ENCODE measurements at regions not wholly inside any gene's neighbourhood (a gene's known extent, or its start where the extent isn't known, plus 50 kb on each side); places are given as distances from the start of the nearest gene placed in this dataset.
"Not testable (repeated sequence)": the region's sequence is repeated elsewhere in the genome, so short reads cannot be mapped to it uniquely, and the experiment has no call there.

DNA sequence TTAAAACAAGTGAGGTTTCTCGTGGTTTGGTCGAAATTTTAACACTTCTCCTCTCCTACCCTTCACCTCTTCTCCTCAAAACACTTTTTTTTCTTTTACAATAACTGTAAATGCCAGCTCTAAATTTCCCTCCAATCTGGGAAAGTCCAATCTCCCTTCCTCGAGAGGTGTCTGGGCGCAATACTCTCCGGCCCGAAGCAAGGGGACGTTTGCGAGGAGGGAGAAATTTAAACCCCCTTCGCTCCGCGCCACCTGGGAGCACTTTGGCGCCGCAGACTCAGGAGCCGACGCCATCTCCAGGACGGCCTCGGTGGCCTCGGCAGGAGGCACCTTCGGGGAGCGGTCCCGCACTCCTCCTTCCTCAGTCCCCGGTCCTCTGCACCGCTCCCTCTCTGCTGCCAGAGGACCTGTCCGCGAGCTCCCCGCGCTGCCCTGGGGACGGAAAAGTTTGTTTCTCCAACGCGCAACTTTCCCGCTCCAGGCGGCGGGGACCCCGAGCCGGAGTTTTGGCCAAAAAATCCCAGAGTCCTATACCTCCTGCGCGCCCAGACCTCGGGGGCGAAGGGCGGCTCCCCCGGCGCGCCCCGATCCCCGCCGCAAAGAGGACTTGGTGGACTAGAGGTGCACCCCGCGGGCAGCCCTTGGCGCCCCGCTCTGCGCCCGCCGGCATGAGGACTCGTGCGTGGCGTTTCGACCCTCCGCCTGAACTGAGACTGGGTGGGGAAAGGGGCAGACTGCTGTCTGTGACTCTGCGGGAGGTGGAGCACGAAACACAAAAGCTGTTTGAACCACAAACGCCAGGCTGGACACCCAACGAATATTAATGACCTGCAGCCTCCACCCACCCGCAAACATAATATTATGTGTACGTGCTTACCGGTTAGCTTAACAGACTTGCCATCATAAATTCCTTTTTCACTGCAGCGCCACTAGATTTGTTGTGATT lies 95.2 kb upstream of the HMGA2 start:
- no peak for DNase-seq (ENCODE audit: low read depth in 3 of 3)

DNA sequence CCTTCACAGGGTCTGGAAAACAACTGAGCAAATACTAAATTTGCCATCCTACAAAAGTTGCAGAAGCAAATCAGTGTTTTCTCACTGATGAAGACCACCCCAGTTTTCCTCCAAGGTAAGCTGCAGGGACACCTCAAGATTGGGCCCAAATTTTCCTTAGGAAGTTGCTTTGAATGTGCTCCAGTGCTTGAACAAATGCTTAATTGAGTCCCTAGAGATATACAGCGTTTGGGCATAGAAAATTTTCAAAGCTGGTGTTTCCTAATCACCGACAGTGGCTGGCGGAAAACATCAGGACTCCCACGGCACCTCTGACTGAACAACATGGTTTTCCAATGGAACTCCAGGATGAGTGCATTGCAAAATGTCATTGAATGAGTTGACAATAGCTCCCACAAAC lies 92.5 kb upstream of the HMGA2 start:
- DNase-seq (ENCODE audit: low read depth in 3 of 3) = no peak

DNA sequence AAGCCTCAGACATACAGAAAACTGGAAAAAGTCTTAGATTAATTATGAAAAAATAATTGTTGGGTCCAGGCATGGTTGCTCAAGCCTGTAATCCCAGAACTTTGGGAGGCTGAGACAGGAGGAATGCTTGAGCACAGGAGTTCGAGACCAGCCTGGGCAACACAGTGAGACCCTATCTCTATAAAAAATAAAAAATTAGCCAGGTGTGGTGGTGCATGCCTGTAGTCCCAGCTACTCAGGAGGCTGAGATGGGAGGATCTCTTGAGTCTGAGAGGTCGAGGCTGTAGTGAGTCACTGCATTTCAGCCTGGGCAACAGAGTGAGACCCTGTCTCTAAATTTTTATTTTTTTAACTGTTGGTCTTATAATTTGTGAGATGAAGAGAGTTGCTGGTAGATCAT lies 90.6 kb upstream of the HMGA2 start:
- not testable (repeated sequence) for DNase-seq (ENCODE audit: low read depth in 3 of 3)

DNA sequence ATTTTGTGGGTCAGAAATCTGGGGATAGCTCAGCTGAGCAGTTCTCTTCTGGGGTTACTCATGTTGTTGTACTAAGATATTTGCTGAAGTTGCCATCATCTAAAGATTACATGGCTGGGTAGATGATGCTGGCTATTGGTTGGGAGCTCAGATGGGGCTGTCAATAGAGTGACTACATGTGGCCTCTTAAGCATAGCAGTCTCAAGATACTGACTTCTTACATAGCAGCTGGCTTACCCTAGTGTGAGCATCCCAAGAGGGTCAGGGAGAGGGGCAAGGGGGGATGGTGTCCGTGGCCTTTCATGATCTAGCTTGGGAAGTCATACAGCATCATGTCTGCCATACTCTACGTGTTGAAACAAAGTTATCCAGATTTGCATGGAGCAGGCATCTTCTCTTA lies 90.1 kb upstream of the HMGA2 start:
- DNase-seq (ENCODE audit: low read depth in 3 of 3) = no peak

DNA sequence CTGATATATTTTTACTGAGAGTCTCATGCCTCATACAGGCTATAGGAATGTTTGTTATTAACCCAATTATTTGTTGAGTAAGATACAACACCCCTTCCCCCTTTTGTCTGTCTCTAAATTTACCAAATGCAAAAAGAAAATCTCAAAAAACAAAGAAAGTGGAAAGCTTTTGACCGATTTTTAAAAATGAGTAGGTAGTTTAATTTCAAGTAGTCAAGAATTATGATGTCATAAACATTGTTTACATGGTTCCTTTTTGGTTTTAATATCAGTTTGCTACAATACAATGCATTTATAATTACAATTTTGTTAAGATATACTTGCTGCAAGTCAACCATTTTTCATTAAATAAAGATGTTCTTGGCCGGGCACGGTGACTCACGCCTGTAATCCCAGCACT lies 84.7 kb upstream of the HMGA2 start:
- no peak for DNase-seq (ENCODE audit: low read depth in 3 of 3)

DNA sequence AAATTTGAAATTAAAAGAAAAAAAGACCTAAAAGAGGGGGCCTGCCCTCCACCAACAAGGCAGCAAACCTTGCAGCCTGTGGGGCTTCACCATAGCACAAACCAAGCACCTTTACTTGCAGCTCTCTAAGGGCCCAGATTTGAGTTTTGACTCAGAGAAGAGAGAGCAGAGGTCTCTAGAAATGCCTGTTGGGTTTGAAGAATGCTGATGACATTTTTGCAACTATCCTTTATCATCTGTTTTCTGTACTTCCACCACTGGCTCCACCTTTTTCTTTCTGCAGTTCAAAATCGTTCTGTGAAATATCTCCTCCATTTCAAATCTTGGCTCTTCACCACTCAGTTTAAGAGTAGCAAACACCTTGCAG lies 83.8 kb upstream of the HMGA2 start:
- DNase-seq (ENCODE audit: low read depth in 3 of 3) = no peak

DNA sequence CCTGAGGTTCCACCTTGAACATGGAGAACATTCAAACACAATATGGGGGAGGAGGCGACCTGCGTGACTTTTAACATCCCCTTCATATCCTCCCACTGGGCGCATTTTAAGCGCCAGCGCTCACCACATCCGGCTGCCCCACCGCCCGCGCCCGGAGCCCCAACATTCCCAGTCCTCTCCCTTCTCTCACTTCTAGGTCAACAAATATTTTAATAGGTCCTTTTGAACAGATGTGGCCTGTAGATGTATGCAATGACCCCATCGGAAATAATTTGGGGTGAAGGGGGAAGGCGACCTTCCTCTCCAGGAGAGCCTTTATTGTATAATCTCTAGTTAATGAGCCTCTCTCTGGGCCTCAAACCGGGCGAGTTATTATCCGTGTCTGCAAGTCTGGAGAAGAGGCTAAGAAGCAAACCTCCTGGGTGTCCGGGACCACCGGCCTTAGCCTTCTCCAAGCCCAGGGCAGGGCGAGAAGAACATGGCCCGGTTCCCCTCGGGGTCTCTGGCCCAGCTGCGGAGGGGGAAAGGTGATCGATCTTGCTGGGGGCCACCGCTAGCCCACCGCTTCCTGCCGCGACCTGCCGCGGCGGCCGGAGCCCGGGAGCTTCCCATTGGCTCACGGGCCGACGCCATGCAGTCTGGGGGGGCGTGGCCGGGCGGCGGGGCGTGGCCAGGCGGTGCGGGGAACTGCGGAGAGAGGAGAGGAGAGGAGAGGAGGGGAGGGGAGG lies 83.2 kb upstream of the HMGA2 start:
- peak; percentile 33 to 72 (median 45) for DNase-seq (ENCODE audit: low read depth in 3 of 3)

DNA sequence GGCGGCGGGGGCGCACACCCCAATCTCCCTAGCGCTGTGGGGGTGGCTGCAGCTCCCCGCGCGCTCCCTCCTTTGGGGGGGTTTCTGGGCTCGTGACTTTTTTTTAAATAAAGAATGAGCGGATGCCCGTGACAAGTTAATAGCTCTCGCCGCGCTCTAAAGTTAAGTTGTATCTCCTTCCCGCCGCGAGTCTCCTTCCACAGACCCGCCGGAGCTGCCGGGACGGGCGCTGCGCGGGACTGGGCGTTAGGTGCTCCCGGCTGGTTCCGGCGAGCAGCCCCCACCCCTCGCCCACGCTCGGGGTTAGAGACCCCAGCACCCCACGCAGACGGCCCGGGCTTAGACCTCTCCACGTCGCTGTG lies 82.6 kb upstream of the HMGA2 start:
- DNase-seq (ENCODE audit: low read depth in 3 of 3) = no peak

DNA sequence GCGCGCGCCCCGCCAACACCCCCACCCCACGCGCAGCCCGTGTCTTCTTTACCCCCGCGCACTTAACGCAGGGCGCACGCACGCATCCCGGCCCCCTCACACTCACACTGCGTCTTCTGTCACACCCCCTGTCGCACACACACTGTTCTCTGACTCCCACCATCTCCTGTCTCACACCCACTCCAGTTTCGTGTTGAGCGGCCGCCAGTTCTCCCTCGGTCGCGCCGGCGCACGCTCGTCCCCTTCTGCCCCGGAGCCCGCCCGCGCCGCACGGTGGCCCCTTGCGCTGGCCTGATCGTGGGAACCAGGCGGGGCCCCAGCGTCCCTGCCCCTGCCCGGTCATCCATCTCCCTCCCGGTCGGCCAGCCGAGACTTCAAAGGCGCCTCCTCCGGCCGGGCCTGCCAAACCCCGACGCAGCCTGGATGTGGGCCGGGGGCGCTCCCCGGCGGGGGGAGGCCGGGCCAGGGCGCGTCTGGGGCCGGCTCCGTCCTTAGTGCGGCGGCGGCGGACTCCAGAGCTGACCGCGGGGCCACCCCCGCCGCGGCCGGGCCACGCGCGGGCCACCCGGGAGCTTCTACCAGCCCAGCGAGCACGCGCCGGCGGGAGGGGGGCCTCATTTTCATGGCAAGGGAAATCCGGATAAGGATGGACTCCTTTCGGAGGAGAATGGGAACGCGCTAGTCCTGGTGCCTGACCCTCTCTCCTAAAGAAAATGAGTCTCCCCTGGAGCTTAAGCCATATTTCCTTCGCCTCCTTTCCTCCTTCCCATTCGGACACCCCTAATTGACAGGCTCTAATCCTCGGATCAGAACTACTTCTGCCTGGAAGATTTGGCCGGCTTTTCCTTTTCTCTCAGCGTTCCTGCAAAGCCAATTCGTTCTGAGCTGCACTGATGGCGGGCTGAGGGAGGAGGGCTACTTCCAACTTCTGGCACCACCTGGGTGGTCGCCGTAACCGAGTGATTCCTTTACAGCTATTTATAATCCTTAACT lies 82.0 kb upstream of the HMGA2 start:
- peak in 1 of 3 experiments; percentile 9 for DNase-seq (ENCODE audit: low read depth in 3 of 3)

DNA sequence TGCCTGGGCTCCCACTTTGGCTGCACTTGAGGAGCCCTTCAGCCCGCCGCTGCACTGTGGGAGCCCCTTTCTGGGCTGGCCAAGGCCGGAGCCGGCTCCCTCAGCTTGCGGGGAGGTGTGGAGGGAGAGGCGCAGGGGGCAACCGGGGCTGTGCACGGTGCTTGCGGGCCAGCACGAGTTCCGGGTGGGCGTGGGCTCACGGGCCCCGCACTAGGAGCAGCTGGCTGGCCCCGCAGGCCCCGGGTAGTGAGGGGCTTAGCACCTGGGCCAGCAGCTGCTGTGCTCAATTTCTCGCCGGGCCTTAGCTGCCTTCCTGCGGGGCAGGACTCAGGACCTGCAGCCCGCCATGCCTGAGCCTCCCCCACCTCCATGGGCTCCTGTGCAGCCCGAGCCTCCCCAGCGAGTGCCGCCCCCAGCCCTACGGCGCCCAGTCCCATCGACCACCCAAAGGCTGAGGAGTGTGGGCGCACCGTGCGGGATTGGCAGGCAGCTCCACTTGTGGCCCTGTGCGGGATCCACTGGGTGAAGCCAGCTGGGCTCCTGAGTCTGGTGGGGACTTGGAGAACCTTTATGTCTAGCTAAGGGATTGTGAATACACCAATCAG lies 79.9 kb upstream of the HMGA2 start:
- not testable (repeated sequence) for DNase-seq (ENCODE audit: low read depth in 3 of 3)

DNA sequence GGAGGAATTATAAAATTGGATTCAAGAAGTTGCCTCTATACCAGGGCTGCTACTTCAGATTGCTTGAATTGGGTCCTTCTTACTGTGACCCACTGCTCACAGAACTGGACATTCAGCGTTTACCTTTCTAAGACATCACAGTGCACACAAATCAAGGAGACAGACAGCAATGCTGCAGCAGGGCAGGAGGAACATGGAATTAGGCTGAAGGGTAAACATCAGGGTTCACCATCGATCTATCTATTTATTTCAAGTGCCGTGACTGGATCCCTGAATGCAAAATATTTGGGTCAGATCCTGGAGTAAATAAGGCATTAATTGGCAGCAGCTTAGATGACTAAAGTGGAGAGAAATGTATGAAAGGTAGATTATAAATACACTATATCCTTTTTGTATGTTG lies 76.9 kb upstream of the HMGA2 start:
- no peak for DNase-seq (ENCODE audit: low read depth in 3 of 3)

DNA sequence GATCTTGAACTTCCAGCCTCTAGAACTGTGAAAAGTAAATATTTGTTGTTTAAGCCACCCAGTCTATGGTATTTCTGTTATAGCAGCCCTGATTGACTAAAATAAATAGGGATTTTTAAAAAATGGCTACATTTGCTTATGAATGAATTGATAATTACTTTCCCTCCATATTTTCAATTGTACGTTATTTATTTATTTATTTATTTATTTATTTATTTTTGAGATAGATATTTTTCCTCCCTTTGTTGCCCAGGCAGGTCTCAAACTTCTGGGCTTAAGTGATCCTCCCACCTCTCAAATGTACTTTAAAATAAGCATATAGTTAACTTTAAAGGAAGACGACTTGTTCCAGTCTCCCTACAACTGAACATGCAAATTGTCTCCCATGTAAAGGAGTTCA lies 76.0 kb upstream of the HMGA2 start:
- DNase-seq (ENCODE audit: low read depth in 3 of 3) = no peak

DNA sequence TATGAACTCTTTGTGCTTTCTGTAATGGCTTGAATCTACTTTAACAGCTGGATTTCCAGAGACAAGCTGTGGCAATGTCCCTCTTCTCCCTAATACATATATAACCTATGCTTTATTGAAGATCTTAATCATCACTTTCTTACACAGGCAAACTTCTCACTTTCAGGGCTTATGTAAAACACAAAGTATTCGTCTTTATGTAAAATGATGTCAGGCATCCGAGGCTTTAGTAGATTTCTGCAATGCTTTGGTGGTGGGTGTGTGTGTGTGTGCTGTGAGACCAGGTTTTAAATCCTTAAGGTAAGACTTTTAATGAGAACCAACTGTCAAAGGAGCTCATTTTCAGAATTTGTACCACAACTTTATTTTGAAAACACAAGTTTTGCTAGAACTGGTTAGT lies 70.0 kb upstream of the HMGA2 start:
- no peak for DNase-seq (ENCODE audit: low read depth in 3 of 3)

DNA sequence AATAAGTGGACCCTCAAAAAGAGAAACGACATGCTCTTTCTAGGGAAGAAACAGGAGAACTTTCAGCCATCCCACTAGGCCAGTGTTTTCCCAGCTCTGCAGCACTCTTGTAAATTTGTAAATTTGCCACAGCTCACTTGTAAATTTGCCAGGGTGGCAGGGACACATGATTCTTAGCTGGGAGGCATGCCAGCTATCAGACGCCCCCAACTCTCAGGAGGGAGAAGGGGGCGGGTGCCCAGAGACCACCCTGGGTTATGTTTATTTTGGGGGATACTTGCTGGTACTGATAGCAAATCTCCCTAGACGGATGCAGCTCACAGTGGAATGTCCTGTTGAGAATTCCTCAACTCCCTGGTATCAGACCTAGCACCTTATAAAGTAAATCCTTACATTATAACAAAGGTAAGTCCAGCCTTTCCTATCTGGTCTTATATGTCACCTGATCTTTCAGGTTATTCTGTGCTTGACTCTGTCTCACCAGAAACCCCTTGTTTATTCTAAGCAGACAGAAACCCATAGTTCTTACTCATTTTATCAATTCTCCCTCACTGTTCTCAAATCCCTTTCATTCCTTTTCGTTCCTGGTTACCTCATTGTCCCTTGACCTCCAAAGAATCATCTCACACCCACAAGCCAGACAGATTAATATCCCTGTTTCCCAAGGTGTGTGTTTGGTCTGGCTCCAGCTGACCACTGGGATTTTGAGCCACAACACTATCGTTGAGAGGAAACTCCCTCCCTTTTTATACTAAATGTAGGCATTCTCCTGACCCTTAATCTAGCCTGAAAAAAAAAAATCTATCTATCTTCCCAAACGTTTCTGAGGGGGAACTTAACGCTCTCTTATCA lies 69.3 kb upstream of the HMGA2 start:
- DNase-seq (ENCODE audit: low read depth in 3 of 3) = no peak

DNA sequence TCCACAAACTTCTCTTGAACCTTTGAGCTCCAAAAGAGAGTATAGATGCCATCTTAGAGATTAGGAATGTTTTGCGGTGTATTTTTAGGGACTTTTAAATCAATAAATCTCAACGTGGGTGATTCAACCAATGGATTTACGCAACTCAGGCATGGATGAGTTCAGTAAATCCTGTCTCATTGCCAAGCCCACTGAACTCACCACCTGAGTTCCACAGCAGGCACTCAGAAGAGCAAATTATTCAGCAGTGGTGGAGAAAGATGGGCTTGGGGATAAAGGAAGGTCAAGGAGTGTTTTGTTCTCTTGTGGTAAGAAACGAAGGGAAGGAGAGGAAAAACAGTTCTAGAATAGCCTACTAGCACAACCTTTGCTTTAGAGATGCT lies 68.7 kb upstream of the HMGA2 start:
- DNase-seq (ENCODE audit: low read depth in 3 of 3) = no peak

DNA sequence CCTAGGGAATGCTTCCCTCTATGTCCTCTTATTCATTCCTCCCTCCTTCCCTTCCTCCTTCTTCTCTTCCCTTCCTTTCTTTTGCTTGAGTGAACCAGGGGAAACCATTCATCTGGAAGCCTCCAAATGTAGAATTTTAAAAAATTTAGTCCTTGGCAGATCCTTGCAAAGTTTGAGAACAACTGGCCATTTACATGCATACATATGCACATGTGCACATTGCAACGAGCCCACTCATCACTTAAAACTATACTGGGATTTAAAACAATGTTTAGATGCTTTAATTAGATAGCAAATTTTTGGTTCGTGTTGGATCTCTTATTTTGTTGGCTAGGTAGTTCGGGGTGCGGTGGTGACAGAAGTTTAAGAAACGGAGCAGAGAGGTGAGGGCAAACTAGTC lies 68.0 kb upstream of the HMGA2 start:
- DNase-seq (ENCODE audit: low read depth in 3 of 3) = no peak

DNA sequence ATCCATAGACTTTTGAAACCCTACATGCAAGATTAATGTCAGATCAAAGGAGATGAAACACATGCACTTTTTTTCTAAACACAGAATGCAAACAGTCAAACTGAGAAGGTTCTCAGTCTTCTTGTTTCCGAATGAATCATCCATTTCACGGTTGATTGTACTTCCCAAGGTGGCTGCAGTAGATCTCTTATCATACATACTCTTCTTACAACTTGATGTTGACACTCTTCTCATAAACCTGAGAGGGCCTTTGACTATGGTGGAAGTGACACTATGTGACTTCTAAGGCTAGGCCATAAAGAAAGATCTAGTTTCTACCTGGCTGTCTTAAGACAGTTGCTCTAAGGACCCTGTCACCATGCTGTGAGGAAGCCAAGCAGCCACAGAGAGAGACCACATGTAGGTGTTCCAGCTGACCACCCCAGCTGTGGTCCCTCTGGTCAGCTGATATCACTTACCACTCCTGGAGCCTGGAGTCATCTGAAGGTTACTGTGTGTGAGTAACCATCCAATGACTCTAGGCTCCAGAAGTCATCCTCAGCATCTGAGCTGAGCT lies 67.2 kb upstream of the HMGA2 start:
- no peak for DNase-seq (ENCODE audit: low read depth in 3 of 3)

DNA sequence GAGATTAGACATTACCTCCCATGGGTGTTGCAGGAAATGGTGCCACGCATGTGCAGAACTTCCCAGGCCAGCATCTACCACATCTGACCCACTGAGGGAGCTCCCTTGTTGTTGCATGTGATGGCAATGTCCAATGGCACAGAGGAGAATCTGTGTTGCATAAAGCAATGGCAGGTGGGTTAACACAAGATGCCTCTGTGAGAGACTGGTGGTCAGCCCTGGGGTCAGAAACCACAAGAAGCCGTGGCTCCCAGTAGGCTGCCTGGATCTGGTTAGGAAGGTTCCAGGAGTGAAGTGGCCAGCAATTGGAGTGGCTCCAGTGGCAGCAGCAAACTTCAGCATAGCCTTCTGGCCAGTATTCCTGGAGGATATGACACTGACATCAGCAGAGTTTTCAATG lies 65.9 kb upstream of the HMGA2 start:
- no peak for DNase-seq (ENCODE audit: low read depth in 3 of 3)

DNA sequence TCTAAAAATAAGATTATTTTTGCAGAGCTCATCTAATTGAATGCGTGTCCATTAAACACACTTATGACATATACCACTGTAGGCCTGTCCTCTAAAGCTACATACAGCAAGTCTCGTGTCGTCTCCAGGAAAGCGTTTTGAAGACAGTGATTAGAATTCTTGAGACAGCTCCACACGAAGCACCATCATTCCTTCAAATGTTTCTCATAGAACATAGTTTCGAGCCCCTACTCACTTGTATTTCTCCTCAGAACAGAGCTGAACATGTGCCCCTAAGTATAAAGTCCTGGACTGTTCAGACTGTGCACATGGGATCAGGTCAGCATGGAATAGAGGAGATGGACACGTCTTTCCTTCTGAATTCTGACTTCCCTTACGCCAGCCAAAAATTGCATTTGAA lies 64.5 kb upstream of the HMGA2 start:
- no peak for DNase-seq (ENCODE audit: low read depth in 3 of 3)

DNA sequence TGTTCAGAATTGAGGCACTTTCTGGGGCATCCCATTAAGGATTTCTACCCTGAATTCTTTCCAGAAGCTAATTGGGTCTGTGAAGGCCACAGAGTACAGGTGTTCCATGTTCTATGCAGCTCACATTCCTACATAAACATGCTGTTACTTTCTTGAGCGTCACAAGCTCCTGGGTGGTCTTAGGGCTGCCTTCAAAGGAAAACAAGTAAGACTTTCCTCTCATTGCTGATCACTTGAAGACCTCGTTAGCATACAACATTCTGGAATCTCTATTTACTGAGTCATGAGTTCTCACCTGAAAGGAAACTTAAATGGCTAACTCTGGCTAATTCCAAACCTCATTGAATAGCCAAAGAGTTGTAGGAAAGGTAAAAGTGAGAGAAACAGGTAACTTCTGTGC lies 63.0 kb upstream of the HMGA2 start:
- DNase-seq (ENCODE audit: low read depth in 3 of 3) = no peak
